NCI-H2107 (cell line): ENCODE measurements at regions not wholly inside any gene's neighbourhood (a gene's known extent, or its start where the extent isn't known, plus 50 kb on each side); places are given as distances from the start of the nearest gene placed in this dataset.

Experiments
- DNase-seq: peaks from one replicate; lab custom pipeline; 2025; lab: John Stamatoyannopoulos, UW

DNA sequence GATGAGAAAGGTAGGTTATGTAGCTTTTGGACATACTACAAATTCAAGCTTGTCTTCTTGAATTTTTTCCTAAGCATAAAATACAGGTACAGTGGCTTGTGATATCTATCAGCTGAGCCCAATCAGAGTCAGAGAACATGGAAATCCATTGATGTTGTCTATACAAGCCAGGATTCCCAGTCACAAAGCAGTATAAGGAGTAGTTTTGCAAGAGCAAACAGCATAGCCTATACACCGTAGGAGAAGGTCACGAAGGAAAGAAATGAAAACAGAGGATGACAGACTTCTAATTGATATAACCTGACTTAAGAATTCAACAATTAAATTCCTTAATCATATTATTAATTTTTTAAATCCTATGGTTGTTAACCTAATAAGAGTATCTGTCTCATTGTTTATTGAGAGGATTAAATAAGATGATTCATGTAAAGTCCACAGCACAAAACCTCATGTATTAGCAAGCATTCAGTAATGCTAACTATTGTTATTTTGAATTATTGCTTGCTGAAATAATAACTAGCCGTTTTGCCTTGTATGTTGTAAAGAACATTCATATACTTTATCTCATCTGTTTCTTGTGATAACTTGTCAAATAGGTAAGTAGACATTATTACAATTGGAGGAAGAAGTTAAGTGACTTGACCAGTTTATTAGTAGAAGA lies 276.6 kb upstream of the ZPLD1 start:
- no peak for DNase-seq

DNA sequence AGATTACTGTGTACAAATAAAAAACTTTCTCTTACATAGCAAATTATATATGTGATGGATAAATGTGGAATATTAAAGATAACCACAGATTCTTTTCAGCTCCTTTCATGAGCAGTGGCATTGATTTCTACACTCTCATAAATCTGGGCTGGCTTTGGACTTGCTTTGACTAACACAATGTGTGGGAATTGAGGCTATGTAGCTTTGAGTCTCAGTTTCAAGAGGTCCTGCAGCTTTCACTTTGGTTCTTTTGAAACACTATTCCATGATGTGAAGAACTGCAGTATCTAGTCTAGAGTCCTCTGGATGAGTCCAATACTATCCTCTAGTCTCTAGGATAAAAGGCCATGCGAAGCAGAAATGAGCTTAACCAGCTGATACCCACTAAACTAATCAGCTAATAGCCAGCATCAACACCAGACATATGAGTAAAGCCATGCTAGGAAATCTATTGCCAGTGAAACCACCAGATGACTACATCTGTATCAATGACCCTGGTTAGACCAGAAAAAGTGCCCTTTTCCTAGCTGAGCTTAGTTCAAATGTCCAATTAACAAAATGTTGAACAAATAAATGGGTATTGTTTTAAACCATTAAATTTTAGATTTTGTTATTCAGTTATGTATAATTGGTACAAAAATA lies 274.9 kb upstream of the ZPLD1 start:
- no peak for DNase-seq

DNA sequence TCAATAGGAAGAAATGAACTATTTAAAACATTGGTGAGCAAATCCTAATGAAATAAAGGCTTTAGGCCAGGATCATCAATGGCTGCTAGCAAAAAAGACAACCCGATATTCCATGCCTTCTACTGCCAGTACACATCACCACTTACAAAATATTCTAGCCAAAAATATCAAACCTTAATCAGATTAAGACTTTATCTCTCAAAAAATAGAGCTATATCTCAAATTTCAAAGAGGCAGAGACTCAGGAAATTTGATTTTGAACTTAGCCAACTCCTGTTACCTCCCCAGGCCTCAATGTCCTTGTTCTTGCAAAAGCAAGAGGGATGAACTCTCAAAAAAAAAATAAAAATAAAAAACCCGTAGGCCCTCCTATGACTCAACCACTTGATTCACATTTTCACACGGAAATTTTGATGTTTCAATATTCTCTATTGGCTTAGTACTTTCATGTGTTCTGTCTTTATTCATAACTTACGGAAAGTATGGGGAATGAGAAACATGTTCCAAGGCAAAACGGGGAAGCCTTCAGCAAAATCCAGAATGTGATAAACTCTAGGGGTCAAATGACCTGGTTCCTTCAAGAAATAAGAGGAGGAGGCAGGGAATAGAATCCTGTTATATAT lies 273.3 kb upstream of the ZPLD1 start:
- no peak for DNase-seq

DNA sequence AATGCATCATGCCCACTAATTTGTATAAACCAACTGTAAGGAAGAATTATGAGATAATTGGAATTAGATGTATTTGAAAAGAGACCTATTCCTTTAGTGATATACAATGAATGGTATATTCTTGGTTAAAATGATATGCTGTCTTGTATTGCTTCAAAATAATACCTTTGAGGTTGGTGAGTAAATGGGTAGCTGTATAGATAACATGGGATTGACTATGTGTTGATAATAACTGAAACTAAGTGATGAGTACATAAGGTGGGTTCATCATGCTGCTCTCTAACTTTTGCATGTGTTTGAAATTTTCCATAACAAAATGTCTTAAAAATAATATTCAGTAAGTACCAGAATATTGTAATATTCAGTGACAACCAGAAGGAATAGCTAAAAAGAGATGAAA lies 272.6 kb upstream of the ZPLD1 start:
- DNase-seq, result no peak

DNA sequence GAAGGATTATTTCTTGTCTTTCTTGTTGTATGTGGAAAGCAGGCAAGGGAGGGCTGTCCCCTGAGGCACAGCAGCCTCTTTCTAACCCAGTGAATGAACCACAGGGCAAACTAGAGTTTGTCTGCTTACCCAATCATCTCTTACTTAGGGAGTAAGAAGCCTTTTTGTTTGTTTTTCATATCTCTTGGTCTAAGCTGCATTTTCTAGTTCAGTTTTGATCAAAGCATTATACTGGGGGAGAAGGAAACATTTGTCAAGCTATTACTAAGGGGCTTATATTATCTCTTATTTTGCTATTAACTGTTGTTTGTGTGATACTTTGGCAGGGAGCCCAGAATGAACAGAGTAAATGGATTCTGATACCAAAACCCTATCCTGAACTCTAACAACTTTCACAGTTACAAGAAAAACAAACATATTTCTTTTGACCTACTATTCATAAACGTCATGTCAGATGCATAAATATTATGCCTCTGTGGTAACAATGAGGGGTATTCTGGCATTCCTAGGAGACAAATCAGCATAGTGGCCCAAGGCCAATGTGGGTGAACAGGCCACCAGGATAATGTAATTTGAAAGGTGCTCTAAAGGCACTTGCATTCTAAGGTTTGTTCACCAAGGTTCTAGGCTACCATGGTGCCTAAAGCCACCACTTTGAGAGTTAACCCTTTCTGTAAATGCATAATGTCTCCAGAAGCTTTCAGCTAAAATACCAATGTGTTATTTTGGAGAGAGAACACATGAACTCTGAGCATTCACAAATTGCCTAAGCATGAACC lies 271.6 kb upstream of the ZPLD1 start:
- DNase-seq, result no peak

DNA sequence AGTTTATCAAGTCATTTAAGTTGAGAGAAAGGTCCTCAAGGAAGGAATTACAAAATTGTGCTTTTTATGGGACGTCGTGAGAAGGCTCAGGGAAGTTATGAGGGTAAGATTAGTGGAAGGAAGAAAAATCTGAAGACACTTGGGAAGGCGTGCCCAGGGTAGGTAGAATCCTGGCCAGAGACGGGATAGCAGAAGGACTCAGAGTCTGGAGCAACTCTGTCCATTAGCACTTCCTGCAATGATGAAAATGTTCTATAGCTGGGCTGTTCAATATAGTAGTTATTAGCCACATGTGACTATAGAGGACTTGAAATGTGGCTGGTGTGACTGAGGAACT lies 271.0 kb upstream of the ZPLD1 start:
- no peak for DNase-seq

DNA sequence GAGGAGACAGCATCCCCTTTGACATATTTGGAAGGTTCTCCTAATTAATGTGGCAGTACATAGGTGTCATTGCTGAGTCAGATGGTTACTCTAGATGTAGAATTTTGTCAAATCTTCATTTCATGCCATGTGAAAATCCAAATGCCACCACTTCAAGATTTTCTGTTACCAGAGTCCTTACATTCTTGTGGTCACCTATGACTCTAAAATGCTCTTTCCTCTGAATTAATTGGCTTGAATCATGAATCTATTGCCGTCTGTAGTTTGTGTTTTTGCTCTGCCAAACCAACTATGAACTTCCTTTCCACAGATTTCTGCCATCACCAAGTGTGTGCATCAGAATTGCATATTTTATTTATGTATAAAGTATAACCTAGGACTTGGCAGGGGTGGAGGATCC lies 269.4 kb upstream of the ZPLD1 start:
- no peak for DNase-seq

DNA sequence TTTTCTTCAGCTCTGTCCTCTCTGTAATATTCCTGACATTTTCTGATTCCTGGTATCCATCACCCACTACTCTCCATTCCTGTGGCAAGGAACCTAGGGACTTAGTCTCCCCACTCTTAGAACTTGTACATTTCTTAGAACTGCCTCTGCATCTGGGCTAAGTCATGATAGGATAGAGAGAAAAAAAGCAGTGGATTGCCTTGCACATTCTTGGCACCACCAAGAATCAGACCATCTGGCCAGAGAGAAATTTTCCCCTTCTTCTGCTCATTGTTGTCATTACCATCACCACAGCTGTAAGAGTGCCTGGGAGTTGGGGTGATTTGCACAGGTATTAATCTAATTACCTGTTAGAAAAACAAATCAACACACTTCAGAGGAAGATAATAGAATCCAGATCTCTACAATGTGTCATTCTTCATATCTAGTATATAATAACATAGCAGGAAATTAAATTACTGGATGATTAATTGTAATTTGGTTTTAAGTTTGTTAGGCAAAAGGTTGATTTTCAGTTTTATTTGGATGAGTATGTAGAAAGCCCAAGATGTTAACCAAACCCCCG lies 264.8 kb upstream of the ZPLD1 start:
- DNase-seq, result no peak

DNA sequence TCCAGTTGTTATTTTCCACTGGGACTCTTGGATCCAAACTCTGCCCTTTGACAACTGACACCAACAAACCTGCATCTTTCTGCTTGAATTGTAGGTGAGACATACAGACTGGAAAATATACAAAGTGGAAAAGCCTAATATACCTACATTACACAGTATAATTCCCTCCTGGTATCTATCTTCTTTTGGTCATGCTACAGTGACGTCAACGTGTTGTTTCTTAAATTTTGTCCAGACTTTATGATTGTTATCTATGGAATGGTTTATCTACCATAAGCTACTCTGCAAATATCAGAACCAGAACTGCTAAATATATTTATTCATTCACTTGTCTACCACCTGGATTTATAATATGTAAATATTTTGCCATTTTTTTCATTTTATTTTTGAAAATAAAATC lies 264.3 kb upstream of the ZPLD1 start:
- no peak for DNase-seq

DNA sequence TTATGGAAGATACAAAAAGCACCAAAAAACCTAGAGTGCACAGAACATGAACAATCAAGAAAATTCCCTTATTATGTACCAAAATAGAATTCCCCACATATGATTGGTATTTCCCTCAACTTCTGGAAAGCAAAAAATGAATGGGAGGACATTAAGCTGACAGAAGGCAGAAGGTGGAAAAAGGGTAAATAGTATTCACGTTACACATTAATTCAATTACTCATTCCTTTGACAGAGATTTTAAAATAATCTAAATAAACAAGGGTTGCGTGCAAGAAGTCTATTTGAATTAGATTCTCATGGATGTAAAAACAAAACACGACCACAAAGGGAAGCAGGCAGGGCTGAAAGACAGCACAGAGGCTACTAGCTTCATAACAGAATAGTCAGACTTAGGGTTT lies 260.5 kb upstream of the ZPLD1 start:
- no peak for DNase-seq

DNA sequence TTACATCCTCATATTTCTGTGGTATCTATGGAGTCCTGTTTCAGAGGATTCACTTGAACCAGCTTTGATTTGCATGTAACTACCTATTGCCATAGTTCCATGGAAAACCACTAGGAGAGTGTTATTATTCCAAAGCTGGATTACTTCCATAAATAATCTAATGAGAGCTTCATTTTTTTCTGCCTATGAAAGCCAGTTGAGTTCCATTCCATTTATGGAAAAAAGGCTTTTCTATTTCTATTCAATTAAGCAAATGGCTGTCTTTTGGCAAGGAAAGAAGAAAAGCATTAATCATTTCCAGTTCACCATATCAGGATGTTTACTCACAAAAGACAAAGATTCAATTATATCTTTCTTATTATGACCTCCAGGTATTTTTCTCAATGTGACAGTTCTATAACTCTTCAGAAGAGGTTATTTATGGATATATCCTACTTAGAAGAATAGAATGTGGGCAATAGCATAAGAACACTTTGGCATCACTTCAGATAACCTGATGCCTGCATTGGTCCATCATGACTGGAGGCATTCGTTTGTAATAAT lies 259.9 kb upstream of the ZPLD1 start:
- no peak for DNase-seq

DNA sequence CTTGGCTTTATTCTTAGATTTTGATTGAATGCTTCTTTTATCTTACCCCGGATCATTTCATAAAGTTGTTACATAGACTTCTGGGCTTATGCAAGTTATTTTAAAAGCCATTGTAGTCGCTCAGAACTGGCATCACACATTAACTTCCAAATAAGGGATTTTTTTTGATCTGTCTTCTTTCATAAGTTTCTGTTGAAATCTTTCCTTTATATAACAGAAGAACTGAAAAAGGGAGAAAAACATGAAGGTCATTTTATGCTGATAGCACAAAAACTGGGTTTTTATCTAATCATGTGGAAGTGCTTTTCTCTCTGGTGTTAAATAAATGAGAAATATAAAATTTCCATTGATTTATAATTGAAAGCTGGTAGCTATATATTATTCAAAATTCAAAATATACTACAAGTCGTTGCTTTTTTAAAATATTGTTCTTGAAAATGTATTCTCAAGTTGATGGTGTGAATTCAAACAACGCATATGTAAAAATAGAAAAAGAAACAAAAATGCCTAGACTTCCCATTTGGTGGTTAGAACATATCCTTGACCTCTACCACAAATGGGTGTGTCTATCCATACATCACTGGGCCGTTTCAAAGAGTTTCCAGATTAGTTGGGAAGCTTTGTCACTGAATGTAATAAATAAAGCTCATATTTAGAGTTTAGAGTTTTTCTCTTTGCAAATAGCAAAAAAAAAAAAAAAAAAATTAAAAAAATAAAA lies 258.3 kb upstream of the ZPLD1 start:
- DNase-seq, result no peak

DNA sequence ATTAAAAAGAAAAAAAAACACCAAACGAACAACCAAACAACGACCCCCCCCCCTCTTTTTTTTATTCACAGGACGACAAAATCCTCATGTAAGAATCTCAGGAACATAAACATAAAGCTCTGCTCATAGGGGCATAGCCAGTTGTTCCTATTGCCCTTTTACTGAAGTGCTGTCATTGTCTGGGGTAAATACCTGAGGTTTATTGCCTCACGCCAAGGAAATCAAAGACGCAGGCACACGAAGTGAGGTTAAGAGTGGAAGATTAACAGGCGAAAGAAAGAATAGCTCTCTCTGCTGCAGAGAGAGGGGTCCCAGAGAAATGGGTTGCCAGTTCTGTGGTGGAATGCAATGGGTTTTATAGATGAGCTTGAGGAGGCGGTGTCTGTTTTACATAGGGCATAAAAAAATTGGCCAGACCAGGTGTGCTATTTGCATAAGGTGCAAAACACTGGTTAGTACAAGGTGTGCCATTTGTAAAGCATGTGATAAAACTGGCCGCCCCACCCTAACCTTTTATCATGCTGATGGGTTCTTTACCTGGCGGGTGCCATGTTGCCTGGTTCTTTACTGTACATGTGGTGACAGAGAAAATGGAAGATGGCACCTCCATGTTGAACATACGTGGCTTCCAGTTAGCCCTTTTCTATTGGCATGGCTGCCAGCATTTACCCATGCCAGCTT lies 257.6 kb upstream of the ZPLD1 start:
- no peak for DNase-seq

DNA sequence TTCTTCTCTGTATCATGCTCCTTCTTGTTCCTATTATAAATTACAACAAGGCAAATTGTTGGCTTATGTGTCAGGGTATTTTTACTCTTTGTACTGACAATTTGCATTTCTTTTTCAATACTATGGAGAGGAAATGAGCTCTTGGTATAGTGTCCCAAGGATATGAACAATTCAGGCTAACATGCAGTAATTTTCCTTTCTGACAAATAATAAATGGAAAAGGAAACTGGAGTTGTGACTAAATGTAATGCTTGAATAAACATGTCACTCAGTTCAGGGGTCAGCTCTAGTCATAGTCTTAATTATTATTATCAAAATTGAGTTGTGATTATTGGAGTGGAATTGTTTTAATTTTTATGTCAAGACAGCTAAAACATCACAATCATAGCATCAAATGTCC lies 256.0 kb upstream of the ZPLD1 start:
- no peak for DNase-seq

DNA sequence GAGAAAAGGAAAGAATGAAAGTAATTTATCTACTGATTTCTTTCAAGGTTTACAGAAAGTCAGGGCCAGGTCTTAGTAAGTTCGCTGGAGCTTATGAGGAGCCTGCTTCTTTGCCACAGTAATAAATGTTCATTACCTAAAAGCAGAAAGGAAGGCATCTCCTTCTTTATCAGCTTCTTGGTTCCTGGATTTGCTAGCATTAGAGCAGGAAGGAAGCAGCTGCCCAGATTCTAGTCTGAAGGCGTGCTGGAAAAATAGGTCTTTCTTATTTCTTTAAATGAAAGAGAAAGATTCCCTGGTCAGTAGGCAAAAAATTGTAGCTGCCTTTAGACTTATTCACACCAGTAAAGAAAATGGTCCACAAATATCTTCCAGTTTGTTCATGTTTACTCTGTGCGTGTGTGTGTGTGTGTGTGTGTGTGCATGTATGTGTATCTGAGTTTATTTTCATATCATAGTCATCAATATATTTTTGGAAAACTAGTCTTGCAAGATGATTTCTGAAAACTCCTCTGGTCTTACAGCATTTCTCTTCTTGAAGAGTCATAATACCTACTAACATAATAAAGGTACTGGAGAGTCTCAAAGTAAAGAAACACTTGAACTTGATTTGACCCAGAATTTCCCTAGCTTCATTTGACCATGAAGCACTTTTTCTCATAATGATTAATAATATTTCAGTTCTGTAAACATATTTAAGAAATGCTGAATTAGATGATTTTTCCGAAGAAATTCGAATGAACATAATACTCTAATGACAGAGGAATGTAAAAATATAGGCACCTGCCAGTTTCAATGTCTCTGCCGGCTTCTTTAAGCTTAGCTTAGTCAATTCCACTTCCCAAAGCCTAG lies 255.3 kb upstream of the ZPLD1 start:
- no peak for DNase-seq

DNA sequence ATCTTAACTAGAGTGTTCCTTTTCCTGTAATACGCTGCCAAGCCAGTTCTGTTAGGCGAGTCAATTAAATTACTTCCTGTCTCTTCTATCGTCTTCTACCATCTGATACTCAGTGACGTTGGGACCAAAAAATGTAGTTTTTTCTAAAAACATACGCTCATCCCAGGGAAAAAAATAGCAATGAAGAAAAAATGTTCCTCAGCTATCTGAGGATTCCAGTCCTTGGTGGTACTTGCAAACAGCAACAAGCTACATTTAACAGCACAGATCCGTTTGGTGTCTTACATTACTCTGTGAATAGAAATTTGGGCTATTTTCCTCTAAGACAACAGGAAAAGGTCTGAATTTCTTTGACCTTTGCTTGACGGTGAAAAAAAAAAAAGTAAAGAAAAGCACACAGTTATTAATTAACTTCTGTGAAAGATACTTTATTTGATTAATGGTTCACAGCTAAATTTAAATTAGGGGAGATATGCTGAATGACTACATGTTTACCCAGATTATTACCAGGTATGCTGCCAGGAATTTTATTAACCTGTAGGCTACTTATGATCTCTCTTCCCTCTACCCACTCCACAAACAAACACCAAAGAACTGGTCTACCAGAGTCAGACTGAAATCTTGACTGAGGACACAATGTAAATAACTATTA lies 254.4 kb upstream of the ZPLD1 start:
- DNase-seq, result no peak

DNA sequence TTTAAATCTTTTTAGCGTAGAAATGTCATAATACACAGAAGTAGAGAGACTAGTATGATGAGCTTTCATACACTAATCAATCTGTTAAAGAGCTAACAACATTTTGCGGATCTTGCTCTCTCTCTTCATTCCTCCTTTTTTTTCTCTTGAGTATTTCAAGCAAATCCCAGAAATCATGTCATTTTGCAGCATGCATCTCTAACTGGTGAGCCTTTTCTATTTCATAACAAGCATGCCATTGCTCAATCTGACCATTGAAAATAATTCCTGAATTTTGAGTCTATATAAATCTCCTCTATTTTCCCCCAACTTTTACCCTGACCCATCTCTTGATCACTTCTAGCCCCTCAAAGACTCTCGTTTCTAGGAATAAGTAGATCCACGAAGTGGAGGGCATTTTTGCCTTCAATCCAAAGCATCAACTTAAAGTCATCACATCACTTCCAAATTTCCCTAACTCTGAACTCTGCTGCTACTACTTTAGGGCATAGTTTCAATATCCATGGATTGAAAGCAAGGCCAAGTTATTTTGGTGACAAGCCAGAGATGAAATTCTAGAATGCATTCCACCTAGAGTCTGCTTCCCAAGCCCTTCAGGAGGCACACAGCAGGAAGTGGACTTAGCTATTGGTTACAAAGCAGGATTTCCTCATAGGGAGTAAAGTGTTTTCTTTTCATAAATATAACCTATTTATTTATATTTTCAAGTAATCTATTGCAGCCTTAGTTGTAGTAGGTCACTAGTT lies 253.5 kb upstream of the ZPLD1 start:
- DNase-seq, result no peak

DNA sequence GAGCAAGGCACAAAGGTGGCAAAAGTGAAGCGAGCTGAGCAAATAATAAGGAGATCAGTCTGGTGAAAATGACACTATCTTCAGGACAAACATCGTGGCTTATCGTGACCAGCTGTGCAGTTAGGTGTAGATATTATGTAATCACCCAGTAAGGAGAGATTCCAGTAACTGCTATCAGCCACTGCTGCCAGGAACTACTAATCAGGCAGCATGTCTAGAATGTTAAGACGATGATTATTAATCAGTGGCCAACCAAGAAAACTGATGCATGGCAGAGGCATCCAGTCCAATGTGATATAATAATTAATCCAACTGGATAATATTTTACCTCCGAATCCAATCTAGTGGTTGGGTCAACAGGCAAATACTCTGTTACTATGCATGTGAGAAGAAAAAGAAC lies 252.7 kb upstream of the ZPLD1 start:
- no peak for DNase-seq

DNA sequence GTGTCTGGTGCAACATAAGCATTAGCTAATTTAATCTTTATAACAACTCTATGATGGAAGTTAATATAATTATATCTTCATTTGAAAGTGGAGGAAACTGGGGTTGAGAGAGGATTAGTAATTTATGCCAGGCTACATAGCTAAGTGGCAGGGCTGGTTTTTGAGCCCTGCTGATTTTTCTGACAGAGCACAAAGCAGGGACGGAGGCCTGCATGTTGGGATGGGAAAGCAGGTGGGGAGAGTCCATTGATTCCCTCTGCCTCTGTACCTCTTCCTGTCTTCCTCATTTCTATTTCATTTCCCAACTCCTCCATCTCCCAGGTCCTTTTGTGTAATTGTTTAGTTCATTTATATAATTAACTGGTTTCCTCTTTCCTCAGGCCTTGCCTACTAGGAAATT lies 251.6 kb upstream of the ZPLD1 start:
- no peak for DNase-seq
